ENCODE measurements at regions not wholly inside any gene's neighbourhood (a gene's known extent, or its start where the extent isn't known, plus 50 kb on each side); places are given as distances from the start of the nearest gene placed in this dataset.

DNA sequence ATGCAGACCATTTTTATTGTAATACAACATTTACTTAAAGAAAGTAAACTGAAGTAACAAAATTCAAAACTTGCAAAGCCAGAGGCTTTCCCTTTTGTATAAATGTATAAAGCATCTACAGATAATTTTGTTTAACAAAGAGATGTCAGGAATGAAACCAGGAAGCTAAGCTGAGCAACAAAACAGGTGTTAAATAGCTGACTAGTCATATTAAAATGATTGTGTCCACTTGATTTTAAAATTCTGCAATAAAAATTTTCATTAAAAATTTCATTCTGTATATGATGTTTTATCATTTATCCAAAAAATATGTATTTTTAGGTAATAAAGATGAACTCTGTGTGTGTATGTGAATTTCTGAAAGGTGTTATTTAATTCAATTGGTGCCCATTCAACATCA is 72.0 kb upstream of the TRAM1L1 start:
- CTCF ChIA-PET: no interaction called here
- DNase-seq (ENCODE audit: low read depth, low spot score) (no peak), ATAC-seq (no peak)
- in situ Hi-C loops (cut with HindIII; ENCODE audit: low pct_unique_long_range_greater_than_20kb, low sequenced_read_pairs) (no loop called here), intact Hi-C loops (cut with micrococcal nuclease; ENCODE audit: unreplicated experiment) (no loop called here)
- Histone ChIP-seq H3K4me1 (ENCODE audit: control insufficient read depth, insufficient read depth, low read length) (no peaks in the 10 kb centered on the region), H3K27ac (ENCODE audit: low read length) (no peak overlapping the region), H3K4me3 (ENCODE audit: low read depth in 2 of 2, low read length in 2 of 2) (no peak overlapping the region), H3K36me3 (ENCODE audit: control insufficient read depth, insufficient read depth, low read length) (no peaks in the 10 kb centered on the region), H3K27me3 (ENCODE audit: control insufficient read depth, insufficient read depth, low read length) (no peaks in the 10 kb centered on the region), H3K9me3 (ENCODE audit: control insufficient read depth, insufficient read depth, low read depth, low read length) (no peaks in the 10 kb centered on the region)
- TF ChIP-seq TCF7L2 (IDR thresholded peaks at IDR 0.05; ENCODE audit: low read depth, low read length): no peak
- TF ChIP-seq, protein P1, sequence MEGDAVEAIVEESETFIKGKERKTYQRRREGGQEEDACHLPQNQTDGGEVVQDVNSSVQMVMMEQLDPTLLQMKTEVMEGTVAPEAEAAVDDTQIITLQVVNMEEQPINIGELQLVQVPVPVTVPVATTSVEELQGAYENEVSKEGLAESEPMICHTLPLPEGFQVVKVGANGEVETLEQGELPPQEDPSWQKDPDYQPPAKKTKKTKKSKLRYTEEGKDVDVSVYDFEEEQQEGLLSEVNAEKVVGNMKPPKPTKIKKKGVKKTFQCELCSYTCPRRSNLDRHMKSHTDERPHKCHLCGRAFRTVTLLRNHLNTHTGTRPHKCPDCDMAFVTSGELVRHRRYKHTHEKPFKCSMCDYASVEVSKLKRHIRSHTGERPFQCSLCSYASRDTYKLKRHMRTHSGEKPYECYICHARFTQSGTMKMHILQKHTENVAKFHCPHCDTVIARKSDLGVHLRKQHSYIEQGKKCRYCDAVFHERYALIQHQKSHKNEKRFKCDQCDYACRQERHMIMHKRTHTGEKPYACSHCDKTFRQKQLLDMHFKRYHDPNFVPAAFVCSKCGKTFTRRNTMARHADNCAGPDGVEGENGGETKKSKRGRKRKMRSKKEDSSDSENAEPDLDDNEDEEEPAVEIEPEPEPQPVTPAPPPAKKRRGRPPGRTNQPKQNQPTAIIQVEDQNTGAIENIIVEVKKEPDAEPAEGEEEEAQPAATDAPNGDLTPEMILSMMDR (IDR thresholded peaks at IDR 0.05): no peak
- TF ChIP-seq, protein P2, sequence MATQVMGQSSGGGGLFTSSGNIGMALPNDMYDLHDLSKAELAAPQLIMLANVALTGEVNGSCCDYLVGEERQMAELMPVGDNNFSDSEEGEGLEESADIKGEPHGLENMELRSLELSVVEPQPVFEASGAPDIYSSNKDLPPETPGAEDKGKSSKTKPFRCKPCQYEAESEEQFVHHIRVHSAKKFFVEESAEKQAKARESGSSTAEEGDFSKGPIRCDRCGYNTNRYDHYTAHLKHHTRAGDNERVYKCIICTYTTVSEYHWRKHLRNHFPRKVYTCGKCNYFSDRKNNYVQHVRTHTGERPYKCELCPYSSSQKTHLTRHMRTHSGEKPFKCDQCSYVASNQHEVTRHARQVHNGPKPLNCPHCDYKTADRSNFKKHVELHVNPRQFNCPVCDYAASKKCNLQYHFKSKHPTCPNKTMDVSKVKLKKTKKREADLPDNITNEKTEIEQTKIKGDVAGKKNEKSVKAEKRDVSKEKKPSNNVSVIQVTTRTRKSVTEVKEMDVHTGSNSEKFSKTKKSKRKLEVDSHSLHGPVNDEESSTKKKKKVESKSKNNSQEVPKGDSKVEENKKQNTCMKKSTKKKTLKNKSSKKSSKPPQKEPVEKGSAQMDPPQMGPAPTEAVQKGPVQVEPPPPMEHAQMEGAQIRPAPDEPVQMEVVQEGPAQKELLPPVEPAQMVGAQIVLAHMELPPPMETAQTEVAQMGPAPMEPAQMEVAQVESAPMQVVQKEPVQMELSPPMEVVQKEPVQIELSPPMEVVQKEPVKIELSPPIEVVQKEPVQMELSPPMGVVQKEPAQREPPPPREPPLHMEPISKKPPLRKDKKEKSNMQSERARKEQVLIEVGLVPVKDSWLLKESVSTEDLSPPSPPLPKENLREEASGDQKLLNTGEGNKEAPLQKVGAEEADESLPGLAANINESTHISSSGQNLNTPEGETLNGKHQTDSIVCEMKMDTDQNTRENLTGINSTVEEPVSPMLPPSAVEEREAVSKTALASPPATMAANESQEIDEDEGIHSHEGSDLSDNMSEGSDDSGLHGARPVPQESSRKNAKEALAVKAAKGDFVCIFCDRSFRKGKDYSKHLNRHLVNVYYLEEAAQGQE (IDR thresholded peaks at IDR 0.05; ENCODE audit: insufficient read depth in 1 of 2, low read depth in 2 of 2, low read length in 1 of 2): no peak
- no peak for TF ChIP-seq SIN3A (IDR thresholded peaks at IDR 0.05; ENCODE audit: borderline replicate concordance, insufficient read depth, low read depth, low read length)
- no peak for TF ChIP-seq POLR2AphosphoS5 (IDR thresholded peaks at IDR 0.05; ENCODE audit: low read depth, low read length)
- POLR2A ChIA-PET: interaction anchor here (0.6 kb wide), 1 partner anchor 561 kb away, joined by 3 read pairs; no protein-coding TSS in a partner anchor
- BruUV-seq (replicated peaks): no TSS peak

DNA sequence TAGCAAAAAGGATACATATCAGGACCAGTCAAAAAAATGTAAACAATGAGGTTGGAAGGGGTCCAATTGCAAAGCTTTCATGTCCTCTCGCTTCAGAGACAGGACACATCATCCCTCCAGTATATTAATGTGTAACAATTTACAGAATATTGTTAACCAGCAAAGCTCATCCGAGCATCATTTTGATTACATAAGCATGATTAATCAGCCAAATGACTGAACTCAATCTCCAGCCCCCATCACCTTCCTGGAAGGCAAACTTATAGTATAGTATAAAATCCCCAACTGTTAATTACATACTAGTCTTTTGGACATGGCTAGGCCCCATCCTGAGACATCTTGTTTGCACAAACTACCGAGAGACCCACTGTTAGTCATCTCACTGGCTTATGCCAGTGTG is 77.6 kb upstream of the TRAM1L1 start:
- no TSS peak for BruUV-seq (replicated peaks)
- CTCF ChIA-PET: no interaction called here
- ATAC-seq: no peak

More for the DNA sequence above, 77.6 kb upstream of the TRAM1L1 start:
- TF ChIP-seq, protein P2 (IDR thresholded peaks at IDR 0.05; ENCODE audit: insufficient read depth in 1 of 2, low read depth in 2 of 2, low read length in 1 of 2): no peak
- TF ChIP-seq SIN3A (IDR thresholded peaks at IDR 0.05; ENCODE audit: borderline replicate concordance, insufficient read depth, low read depth, low read length) (no peak), TCF7L2 (IDR thresholded peaks at IDR 0.05; ENCODE audit: low read depth, low read length) (no peak), POLR2AphosphoS5 (IDR thresholded peaks at IDR 0.05; ENCODE audit: low read depth, low read length) (no peak)
- TF ChIP-seq, protein P1 (IDR thresholded peaks at IDR 0.05): no peak
- no peaks in the 10 kb centered on the region for H3K4me1 ChIP-seq (ENCODE audit: control insufficient read depth, insufficient read depth, low read length)
- intact Hi-C loops (cut with micrococcal nuclease; ENCODE audit: unreplicated experiment): no loop called here
- no peak for DNase-seq (ENCODE audit: low read depth, low spot score)
- in situ Hi-C loops (cut with HindIII; ENCODE audit: low pct_unique_long_range_greater_than_20kb, low sequenced_read_pairs): no loop called here
- H3K9me3 ChIP-seq (ENCODE audit: control insufficient read depth, insufficient read depth, low read depth, low read length): no peaks in the 10 kb centered on the region
- no peak overlapping the region for H3K27ac ChIP-seq (ENCODE audit: low read length)
- no peaks in the 10 kb centered on the region for H3K36me3 ChIP-seq (ENCODE audit: control insufficient read depth, insufficient read depth, low read length)
- H3K4me3 ChIP-seq (ENCODE audit: low read depth in 2 of 2, low read length in 2 of 2): no peak overlapping the region
- POLR2A ChIA-PET: no interaction called here
- no peaks in the 10 kb centered on the region for H3K27me3 ChIP-seq (ENCODE audit: control insufficient read depth, insufficient read depth, low read length)
